ENCODE measurements at regions not wholly inside any gene's neighbourhood (a gene's known extent, or its start where the extent isn't known, plus 50 kb on each side); places are given as distances from the start of the nearest gene placed in this dataset.

- no peak for DNase-seq (ENCODE audit: low read depth)
- no peak for TF ChIP-seq MAX (IDR thresholded peaks at IDR 0.05; ENCODE audit: low read depth, low read length)
- TF ChIP-seq CTCF (IDR thresholded peaks at IDR 0.05; ENCODE audit: low read depth, low read length): no peak
- no peak for TF ChIP-seq POLR2A (IDR thresholded peaks at IDR 0.05; ENCODE audit: extremely low read depth, insufficient read length)
- TF ChIP-seq MYC (IDR thresholded peaks at IDR 0.05; ENCODE audit: low read depth, low read length): no peak
- H3K4me3 ChIP-seq (ENCODE audit: low read depth, low read length): no peak overlapping the region
Measured at GRCh38 chr3:157840564-157840963, 265.7 kb downstream of the SHOX2 start.

GRCh38 chr3:157838457-157838856 is 267.8 kb downstream of the SHOX2 start:
- no peak for DNase-seq (ENCODE audit: low read depth)
- H3K4me3 ChIP-seq (ENCODE audit: low read depth, low read length): no peak overlapping the region
- TF ChIP-seq CTCF (IDR thresholded peaks at IDR 0.05; ENCODE audit: low read depth, low read length) (no peak), MYC (IDR thresholded peaks at IDR 0.05; ENCODE audit: low read depth, low read length) (no peak), MAX (IDR thresholded peaks at IDR 0.05; ENCODE audit: low read depth, low read length) (no peak), POLR2A (IDR thresholded peaks at IDR 0.05; ENCODE audit: extremely low read depth, insufficient read length) (no peak)

- TF ChIP-seq MAX (IDR thresholded peaks at IDR 0.05; ENCODE audit: low read depth, low read length) (no peak), MYC (IDR thresholded peaks at IDR 0.05; ENCODE audit: low read depth, low read length) (no peak), CTCF (IDR thresholded peaks at IDR 0.05; ENCODE audit: low read depth, low read length) (no peak), POLR2A (IDR thresholded peaks at IDR 0.05; ENCODE audit: extremely low read depth, insufficient read length) (no peak)
- no peak overlapping the region for H3K4me3 ChIP-seq (ENCODE audit: low read depth, low read length)
- DNase-seq (ENCODE audit: low read depth): no peak
Measured at GRCh38 chr3:157837336-157837735, 268.9 kb downstream of the SHOX2 start.

GRCh38 chr3:157836022-157836421 is 270.2 kb downstream of the SHOX2 start:
- H3K4me3 ChIP-seq (ENCODE audit: low read depth, low read length): no peak overlapping the region
- no peak for DNase-seq (ENCODE audit: low read depth)
- TF ChIP-seq CTCF (IDR thresholded peaks at IDR 0.05; ENCODE audit: low read depth, low read length) (no peak), MAX (IDR thresholded peaks at IDR 0.05; ENCODE audit: low read depth, low read length) (no peak), MYC (IDR thresholded peaks at IDR 0.05; ENCODE audit: low read depth, low read length) (no peak), POLR2A (IDR thresholded peaks at IDR 0.05; ENCODE audit: extremely low read depth, insufficient read length) (no peak)

GRCh38 chr3:157832588-157832987 is 273.6 kb downstream of the SHOX2 start:
- TF ChIP-seq MAX (IDR thresholded peaks at IDR 0.05; ENCODE audit: low read depth, low read length) (no peak), POLR2A (IDR thresholded peaks at IDR 0.05; ENCODE audit: extremely low read depth, insufficient read length) (no peak), MYC (IDR thresholded peaks at IDR 0.05; ENCODE audit: low read depth, low read length) (no peak), CTCF (IDR thresholded peaks at IDR 0.05; ENCODE audit: low read depth, low read length) (no peak)
- DNase-seq (ENCODE audit: low read depth): no peak
- no peak overlapping the region for H3K4me3 ChIP-seq (ENCODE audit: low read depth, low read length)
